T-cell (primary cell): ENCODE measurements at regions not wholly inside any gene's neighbourhood (a gene's known extent, or its start where the extent isn't known, plus 50 kb on each side); places are given as distances from the start of the nearest gene placed in this dataset.

Experiments used
- ATAC-seq, 4 experiments: fragments of 200-7000 bp in 3 of 4; fragments of 150-1000 bp in 1 of 4; cut with Tn5 transposase; replicated peaks in 1 of 4; 1 replicate in 3 of 4; 2 replicates in 1 of 4; pipeline ENCODE4 v1.10.0; 2021; ENCODE audit warnings: moderate library complexity in 3 of 4, mild to moderate bottlenecking in 2 of 4, moderate number of reproducible peaks in 1 of 4
- CTCF ChIA-PET, 2 donors: fragments of 300-600 bp; sonication (Branson Sonifier 250); formaldehyde crosslinking; loops; one replicate each; lab custom pipeline; 2022; ENCODE audit warnings: antibody characterized with exemption in 2 of 2; lab: Charles Lee
- POLR2A ChIA-PET, 2 donors: fragments of 300-600 bp; sonication (Branson Sonifier 250); formaldehyde crosslinking; loops; one replicate each; lab custom pipeline; 2022; ENCODE audit warnings: antibody characterized with exemption in 2 of 2; lab: Charles Lee
- DNase-seq, 35 experiments: peaks; one replicate each; pipeline versions ENCODE4 v3.0.0 to v3.0.0-alpha.2; 2013 to 2023
- H3K27ac ChIP-seq: one replicate; pipeline ENCODE4 v1.5.1; 2013; ENCODE audit warnings: low read length
- H3K27me3 ChIP-seq, 2 experiments: replicated peaks in 1 of 2; 1 replicate in 1 of 2; 2 replicates in 1 of 2; pipeline versions ENCODE4 v1.6.1 to v1.7.0; 2013; ENCODE audit warnings: low read length in 1 of 2, mixed read lengths in 1 of 2; ENCODE audit not compliant: control insufficient read depth in 2 of 2, insufficient read depth in 2 of 2; ENCODE audit errors: extremely low read depth in 1 of 2
- H3K36me3 ChIP-seq, 2 donors: 1 replicate in 1 of 2; 2 replicates in 1 of 2; pipeline versions ENCODE4 v1.6.1 to v1.7.0; 2013; ENCODE audit warnings: low read length in 1 of 2; ENCODE audit not compliant: control insufficient read depth in 2 of 2, insufficient read depth in 1 of 2; ENCODE audit errors: extremely low read depth in 1 of 2
- H3K4me1 ChIP-seq, 2 experiments: 1 replicate in 1 of 2; 2 replicates in 1 of 2; pipeline versions ENCODE4 v1.6.1 to v1.7.0; 2013; ENCODE audit warnings: low read length in 2 of 2, mixed read lengths in 1 of 2; ENCODE audit not compliant: insufficient read depth in 2 of 2, control insufficient read depth in 1 of 2; ENCODE audit errors: extremely low read depth in 1 of 2
- H3K4me3 ChIP-seq, 2 donors: 1 replicate in 1 of 2; 2 replicates in 1 of 2; pipeline versions ENCODE4 v1.5.1 to v1.7.0; 2013; ENCODE audit warnings: mild to moderate bottlenecking in 2 of 2, low read length in 1 of 2, moderate library complexity in 1 of 2; ENCODE audit not compliant: control insufficient read depth in 1 of 2; ENCODE audit errors: extremely low read depth in 1 of 2
- H3K9me3 ChIP-seq: 2 replicates; pipeline ENCODE4 v1.7.0; 2013
- H3K27ac Mint-ChIP-seq, 2 donors: one replicate each; pipeline ENCODE4 v1.8.0; 2020 to 2021; ENCODE audit warnings: mild to moderate bottlenecking in 2 of 2, mixed read lengths in 2 of 2
- H3K27me3 Mint-ChIP-seq, 2 donors: one replicate each; pipeline ENCODE4 v1.8.0; 2021 to 2022; ENCODE audit warnings: mixed read lengths in 2 of 2
- H3K36me3 Mint-ChIP-seq: one replicate; pipeline ENCODE4 v1.8.0; 2021; ENCODE audit warnings: mixed read lengths
- H3K4me1 Mint-ChIP-seq, 3 donors: one replicate each; pipeline ENCODE4 v1.8.0; 2020 to 2022; ENCODE audit warnings: mixed read lengths in 3 of 3, mild to moderate bottlenecking in 1 of 3
- H3K4me3 Mint-ChIP-seq, 3 donors: one replicate each; pipeline ENCODE4 v1.8.0; 2020 to 2022; ENCODE audit warnings: mild to moderate bottlenecking in 3 of 3, mixed read lengths in 3 of 3, moderate library complexity in 3 of 3
- H3K9me3 Mint-ChIP-seq, 3 donors: one replicate each; pipeline ENCODE4 v1.8.0; 2020 to 2022; ENCODE audit warnings: mixed read lengths in 3 of 3
- WGBS: methylation state at CpG from one replicate; pipeline ENCODE4 v1.1.5; 2013; ENCODE audit warnings: missing lambda C conversion rate; ENCODE audit not compliant: insufficient coverage; 5-methylcytosine and 5-hydroxymethylcytosine counted together

- DNase-seq (no peak), ATAC-seq (no peak)
- Histone ChIP-seq H3K27ac (no peak overlapping the region), H3K27me3 (no peaks in the 10 kb centered on the region), H3K36me3 (no peaks in the 10 kb centered on the region), H3K9me3 (no peaks in the 10 kb centered on the region), H3K4me1 (no peaks in the 10 kb centered on the region), H3K4me3 (no peak overlapping the region)
- H3K4me1 Mint-ChIP-seq = no peaks in the 10 kb centered on the region
- peaks cover 0 to 6% of the 10 kb centered on the region in 2 donors for H3K27me3 Mint-ChIP-seq
- no peaks in the 10 kb centered on the region for H3K9me3 Mint-ChIP-seq
- WGBS = no CpG with 5 or more reads among the region's 1 CpG
- no peak overlapping the region for H3K4me3 Mint-ChIP-seq
- H3K36me3 Mint-ChIP-seq = no peaks in the 10 kb centered on the region
- CTCF ChIA-PET = interaction anchor here in 1 of 2 donors (0.6 kb wide), 1 partner anchor 504 kb away, joined by 4 read pairs; no protein-coding TSS in a partner anchor
- POLR2A ChIA-PET = no interaction called here
- H3K27ac Mint-ChIP-seq = no peak overlapping the region
Measured at GRCh38 chr5:69029292-69029691, 64.5 kb upstream of the SLC30A5 start.

GRCh38 chr5:69030358-69031062, 63.3 kb upstream of the SLC30A5 start:
- H3K4me3 ChIP-seq = no peak overlapping the region
- CTCF ChIA-PET = interaction anchor here in 1 of 2 donors (0.5 kb wide), 1 partner anchor 504 kb away, joined by 4 read pairs; no protein-coding TSS in a partner anchor

GRCh38 chr5:69032009-69032408, 61.8 kb upstream of the SLC30A5 start:
- Histone ChIP-seq H3K4me3 (no peak overlapping the region), H3K9me3 (no peaks in the 10 kb centered on the region), H3K27me3 (no peaks in the 10 kb centered on the region), H3K4me1 (no peaks in the 10 kb centered on the region), H3K27ac (no peak overlapping the region), H3K36me3 (no peaks in the 10 kb centered on the region)
- peaks cover 5 to 7% of the 10 kb centered on the region in 2 donors for H3K27me3 Mint-ChIP-seq
- ChIA-PET POLR2A (no interaction called here), CTCF (no interaction called here)
- 100% methylated on average over 1 of the region's 3 CpGs for WGBS
- H3K27ac Mint-ChIP-seq = no peak overlapping the region
- H3K4me1 Mint-ChIP-seq = no peaks in the 10 kb centered on the region
- H3K4me3 Mint-ChIP-seq = no peak overlapping the region
- DNase-seq (no peak), ATAC-seq (no peak)
- no peaks in the 10 kb centered on the region for H3K9me3 Mint-ChIP-seq
- no peaks in the 10 kb centered on the region for H3K36me3 Mint-ChIP-seq

More at GRCh38 chr5:69030358-69031062, 63.3 kb upstream of the SLC30A5 start:
- Mint-ChIP-seq H3K36me3 (no peaks in the 10 kb centered on the region), H3K27ac (no peak overlapping the region), H3K27me3 (peaks cover 0 to 4% of the 10 kb centered on the region in 2 donors), H3K4me1 (no peaks in the 10 kb centered on the region), H3K4me3 (no peak overlapping the region), H3K9me3 (no peaks in the 10 kb centered on the region)
- Histone ChIP-seq H3K27ac (no peak overlapping the region), H3K4me1 (no peaks in the 10 kb centered on the region), H3K9me3 (no peaks in the 10 kb centered on the region), H3K27me3 (no peaks in the 10 kb centered on the region), H3K36me3 (no peaks in the 10 kb centered on the region)
- ATAC-seq = no peak
- no peak for DNase-seq
- no CpG with 5 or more reads among the region's 5 CpGs for WGBS
- POLR2A ChIA-PET = no interaction called here

- H3K27me3 ChIP-seq = no peaks in the 10 kb centered on the region
- H3K36me3 ChIP-seq = no peaks in the 10 kb centered on the region
- no peak for DNase-seq
- Mint-ChIP-seq H3K4me1 (no peaks in the 10 kb centered on the region), H3K36me3 (no peaks in the 10 kb centered on the region), H3K27ac (no peak overlapping the region), H3K9me3 (no peaks in the 10 kb centered on the region), H3K27me3 (peaks cover 5 to 7% of the 10 kb centered on the region in 2 donors), H3K4me3 (no peak overlapping the region)
- no peak for ATAC-seq
- CTCF ChIA-PET = no interaction called here
- H3K4me3 ChIP-seq = no peak overlapping the region
- POLR2A ChIA-PET = interaction anchor here in 1 of 2 donors (0.6 kb wide), 1 partner anchor 30 kb away, joined by 6 read pairs; no protein-coding TSS in a partner anchor
- H3K9me3 ChIP-seq = no peaks in the 10 kb centered on the region
- no CpG with 5 or more reads among the region's 2 CpGs for WGBS
- H3K4me1 ChIP-seq = no peaks in the 10 kb centered on the region
- H3K27ac ChIP-seq = no peak overlapping the region
Measured at GRCh38 chr5:69033690-69034089, 60.1 kb upstream of the SLC30A5 start.

- WGBS = 92% methylated on average over 4 of the region's 7 CpGs
- CTCF ChIA-PET = no interaction called here
- DNase-seq (no peak), ATAC-seq (no peak)
- Mint-ChIP-seq H3K4me3 (no peak overlapping the region), H3K9me3 (no peaks in the 10 kb centered on the region), H3K27me3 (peaks cover 5% of the 10 kb centered on the region in 2 donors), H3K27ac (no peak overlapping the region), H3K36me3 (no peaks in the 10 kb centered on the region), H3K4me1 (no peaks in the 10 kb centered on the region)
- H3K27ac ChIP-seq = no peak overlapping the region
- H3K9me3 ChIP-seq = no peaks in the 10 kb centered on the region
- H3K27me3 ChIP-seq = no peaks in the 10 kb centered on the region
- POLR2A ChIA-PET = no interaction called here
- no peaks in the 10 kb centered on the region for H3K4me1 ChIP-seq
- no peaks in the 10 kb centered on the region for H3K36me3 ChIP-seq
- no peak overlapping the region for H3K4me3 ChIP-seq
Measured at GRCh38 chr5:69034898-69035297, 58.9 kb upstream of the SLC30A5 start.

- ChIA-PET POLR2A (no interaction called here), CTCF (no interaction called here)
- no peak overlapping the region for H3K4me3 ChIP-seq
- no peaks in the 10 kb centered on the region for H3K9me3 ChIP-seq
- Mint-ChIP-seq H3K27me3 (peaks cover 3 to 5% of the 10 kb centered on the region in 2 donors), H3K9me3 (no peaks in the 10 kb centered on the region), H3K27ac (no peak overlapping the region), H3K4me1 (no peaks in the 10 kb centered on the region), H3K4me3 (no peak overlapping the region), H3K36me3 (no peaks in the 10 kb centered on the region)
- H3K27ac ChIP-seq = no peak overlapping the region
- ATAC-seq (no peak), DNase-seq (no peak)
- WGBS = 100% methylated on average over 1 of the region's 4 CpGs
- H3K27me3 ChIP-seq = no peaks in the 10 kb centered on the region
- H3K4me1 ChIP-seq = no peaks in the 10 kb centered on the region
- no peaks in the 10 kb centered on the region for H3K36me3 ChIP-seq
Measured at GRCh38 chr5:69035665-69036064, 58.1 kb upstream of the SLC30A5 start.
